ENCODE measurements at regions not wholly inside any gene's neighbourhood (a gene's known extent, or its start where the extent isn't known, plus 50 kb on each side); places are given as distances from the start of the nearest gene placed in this dataset.

DNA sequence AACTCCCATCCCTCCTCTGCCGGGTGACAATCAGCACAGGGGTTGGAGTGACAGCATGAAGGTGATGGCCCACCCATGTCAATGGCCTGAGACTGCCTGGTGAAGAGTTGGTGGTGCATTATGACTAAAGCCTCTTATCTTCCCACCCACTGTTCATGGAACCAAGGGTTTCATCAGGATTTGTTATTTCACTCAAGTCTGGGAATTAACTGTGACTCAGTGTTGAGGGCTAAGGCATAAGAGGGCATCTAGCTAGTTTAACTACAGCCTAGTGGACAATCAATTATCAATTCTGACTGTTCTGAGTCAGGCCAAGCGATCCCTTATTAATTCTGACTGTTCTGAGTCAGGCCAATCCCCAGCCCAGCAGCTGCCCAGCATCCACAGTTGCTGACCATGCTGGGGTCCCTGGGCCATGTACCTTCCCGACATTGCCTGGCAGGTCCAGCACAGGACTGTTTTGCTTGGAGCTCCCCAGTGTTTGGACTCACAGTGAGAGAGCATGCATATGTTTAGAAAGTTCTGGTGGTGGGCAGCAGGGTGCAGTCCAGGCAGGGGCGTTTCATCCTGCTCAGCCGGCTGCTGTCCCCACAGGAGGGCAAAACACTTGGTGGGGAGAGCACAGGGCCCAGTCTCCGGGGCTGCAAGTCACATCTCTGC lies 65.5 kb downstream of the RASL11A start:
- TF ChIP-seq, protein P1, sequence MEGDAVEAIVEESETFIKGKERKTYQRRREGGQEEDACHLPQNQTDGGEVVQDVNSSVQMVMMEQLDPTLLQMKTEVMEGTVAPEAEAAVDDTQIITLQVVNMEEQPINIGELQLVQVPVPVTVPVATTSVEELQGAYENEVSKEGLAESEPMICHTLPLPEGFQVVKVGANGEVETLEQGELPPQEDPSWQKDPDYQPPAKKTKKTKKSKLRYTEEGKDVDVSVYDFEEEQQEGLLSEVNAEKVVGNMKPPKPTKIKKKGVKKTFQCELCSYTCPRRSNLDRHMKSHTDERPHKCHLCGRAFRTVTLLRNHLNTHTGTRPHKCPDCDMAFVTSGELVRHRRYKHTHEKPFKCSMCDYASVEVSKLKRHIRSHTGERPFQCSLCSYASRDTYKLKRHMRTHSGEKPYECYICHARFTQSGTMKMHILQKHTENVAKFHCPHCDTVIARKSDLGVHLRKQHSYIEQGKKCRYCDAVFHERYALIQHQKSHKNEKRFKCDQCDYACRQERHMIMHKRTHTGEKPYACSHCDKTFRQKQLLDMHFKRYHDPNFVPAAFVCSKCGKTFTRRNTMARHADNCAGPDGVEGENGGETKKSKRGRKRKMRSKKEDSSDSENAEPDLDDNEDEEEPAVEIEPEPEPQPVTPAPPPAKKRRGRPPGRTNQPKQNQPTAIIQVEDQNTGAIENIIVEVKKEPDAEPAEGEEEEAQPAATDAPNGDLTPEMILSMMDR (IDR thresholded peaks at IDR 0.05): no peak
- TF ChIP-seq POLR2A (IDR thresholded peaks at IDR 0.05): no peak
